HG02938 (cell line): ENCODE measurements at regions not wholly inside any gene's neighbourhood (a gene's known extent, or its start where the extent isn't known, plus 50 kb on each side); places are given as distances from the start of the nearest gene placed in this dataset.

Source experiments
- ATAC-seq: cut with Tn5 transposase; IDR thresholded peaks from one replicate; pipeline ENCODE4 v1.9.1; 2021; ENCODE audit warnings: mild to moderate bottlenecking, moderate library complexity; ENCODE audit not compliant: unreplicated experiment

GRCh38 chr7:85612514-85612913, 425.7 kb upstream of the SEMA3D start:
- ATAC-seq: no peak

DNA sequence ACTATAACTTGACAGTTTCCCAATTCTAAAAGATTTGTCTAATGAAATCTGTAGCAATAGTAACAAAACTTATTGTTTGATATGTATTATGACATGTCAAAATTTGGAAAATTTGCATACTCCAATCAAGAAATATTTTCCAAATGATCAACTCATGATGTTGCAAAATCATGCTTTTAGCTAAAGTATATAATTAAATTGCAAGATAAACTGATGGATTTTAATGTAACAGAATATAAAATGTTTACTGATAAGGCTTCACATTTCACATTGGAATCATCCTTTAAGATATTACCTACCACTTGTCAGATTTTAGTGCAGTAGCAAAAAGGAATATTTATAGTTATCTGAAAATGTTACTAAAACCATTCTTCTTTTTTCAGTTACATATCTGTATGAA, 421.9 kb upstream of the SEMA3D start:
- no peak for ATAC-seq

DNA sequence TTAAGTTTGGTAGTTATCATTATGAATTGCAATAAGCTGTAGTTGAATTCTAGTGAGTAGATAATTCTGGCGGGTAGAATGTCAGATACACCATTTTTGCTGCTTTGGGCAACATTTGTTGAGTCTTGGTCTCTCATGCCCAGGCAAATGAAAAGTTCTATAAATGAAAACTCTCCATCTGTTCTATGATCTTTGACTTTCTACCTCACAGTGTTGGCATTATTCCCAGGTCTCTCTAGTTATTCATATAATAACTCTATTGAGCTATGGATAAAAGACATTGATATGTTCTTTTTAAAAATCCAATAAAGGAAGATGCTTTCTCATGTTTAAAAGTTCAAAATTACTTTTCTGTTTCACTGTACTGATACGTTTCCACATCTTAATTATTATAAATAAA, 415.3 kb upstream of the SEMA3D start:
- no peak for ATAC-seq

DNA sequence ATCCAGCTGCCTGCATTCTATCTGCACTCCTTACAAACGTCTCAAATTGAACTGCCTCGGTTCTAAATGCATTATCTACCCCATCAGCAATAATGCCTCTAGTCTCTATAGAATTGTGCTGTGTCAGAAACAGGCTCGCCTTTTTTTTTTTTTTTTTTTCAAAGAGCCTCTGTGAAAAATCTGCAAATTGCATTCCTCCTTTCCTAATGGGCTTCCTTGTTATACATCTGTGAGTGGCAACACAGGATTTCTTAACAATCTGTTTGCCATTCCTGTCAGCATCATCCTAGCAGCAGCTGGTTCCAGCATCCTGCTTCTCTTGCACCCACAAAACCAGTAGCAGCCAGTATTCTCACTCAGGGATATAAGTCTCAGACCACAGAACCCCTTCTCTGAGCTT, 413.5 kb upstream of the SEMA3D start:
- ATAC-seq: no peak

- ATAC-seq: no peak
Observed at GRCh38 chr7:85596827-85597226, 410.0 kb upstream of the SEMA3D start.

- ATAC-seq: no peak
Observed at GRCh38 chr7:85595750-85596178, 408.9 kb upstream of the SEMA3D start.

- no peak for ATAC-seq
Observed at GRCh38 chr7:85593355-85593754, 406.5 kb upstream of the SEMA3D start.

- ATAC-seq: no peak
Observed at GRCh38 chr7:85587785-85588184, 400.9 kb upstream of the SEMA3D start.

DNA sequence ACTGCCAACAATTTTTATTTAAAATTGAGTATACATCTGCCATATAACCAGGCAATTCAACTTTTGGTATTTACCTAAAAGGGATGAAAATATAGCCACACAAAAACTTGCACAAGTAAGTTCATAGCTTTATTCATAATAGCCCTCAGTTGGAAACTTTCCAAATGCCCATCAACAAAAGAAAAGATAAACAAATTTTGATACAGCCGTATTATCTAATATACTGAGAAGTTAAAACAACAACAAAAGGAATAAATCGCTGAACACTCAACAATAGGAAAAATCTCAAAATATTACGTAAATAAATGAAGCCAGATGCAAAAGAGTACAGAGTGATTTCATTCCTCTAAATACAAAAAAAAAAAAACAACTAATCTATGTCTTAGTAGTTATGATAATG, 399.2 kb upstream of the SEMA3D start:
- ATAC-seq: no peak

DNA sequence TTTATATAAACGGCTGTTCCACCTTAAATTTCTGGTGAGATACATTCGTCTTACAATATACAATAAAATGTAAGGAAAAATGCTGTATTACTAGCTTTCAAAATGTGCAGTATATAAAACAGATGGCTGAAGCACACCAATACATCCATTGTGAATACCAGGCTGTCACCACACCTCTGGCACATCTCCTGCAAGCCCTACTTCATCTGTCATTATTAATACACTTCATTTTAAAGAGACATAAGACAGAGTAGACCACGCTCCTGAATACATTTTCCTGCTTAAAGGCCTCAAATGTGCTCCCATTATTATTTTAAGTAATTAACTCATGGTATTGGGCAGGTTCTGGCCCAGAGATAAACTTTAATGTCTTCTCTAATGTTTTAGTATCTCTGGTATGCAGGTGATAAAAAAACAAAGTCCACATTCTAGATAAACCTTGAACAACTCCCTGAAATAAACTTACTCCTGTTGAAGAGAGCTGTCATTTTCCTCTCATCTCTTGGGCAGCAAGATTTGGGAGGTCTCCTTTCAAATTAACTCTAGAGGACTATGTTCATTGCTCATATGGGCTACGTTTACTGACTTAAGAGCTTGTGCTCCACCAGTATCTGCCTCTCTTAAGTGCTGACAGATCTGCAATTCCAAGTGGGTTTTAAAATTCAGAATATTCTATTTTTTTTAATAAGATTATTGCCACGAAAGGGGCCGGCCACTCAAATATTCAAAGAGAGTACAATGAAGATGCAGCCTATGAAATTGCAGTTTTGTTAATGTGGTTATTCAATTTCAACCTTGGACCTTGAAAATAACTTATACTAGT, 396.5 kb upstream of the SEMA3D start:
- ATAC-seq: no peak

DNA sequence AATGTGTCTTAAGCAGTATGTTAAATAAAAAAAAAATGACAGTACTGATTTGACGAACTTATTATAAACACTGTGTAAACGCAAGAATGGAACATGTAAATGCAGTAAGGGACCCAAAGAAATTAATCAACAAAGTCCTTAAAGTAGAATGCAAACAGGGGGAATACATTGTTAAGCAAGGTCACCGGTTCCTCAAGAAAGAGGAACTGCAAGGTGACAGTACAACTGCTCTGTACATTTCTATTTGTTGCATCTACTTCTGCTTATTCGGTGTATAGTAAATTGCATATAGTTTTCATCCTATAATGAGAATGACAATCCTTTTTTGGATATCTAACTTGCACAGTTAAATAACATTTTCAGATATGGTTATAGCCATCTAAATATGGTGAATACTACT, 387.0 kb upstream of the SEMA3D start:
- no peak for ATAC-seq

DNA sequence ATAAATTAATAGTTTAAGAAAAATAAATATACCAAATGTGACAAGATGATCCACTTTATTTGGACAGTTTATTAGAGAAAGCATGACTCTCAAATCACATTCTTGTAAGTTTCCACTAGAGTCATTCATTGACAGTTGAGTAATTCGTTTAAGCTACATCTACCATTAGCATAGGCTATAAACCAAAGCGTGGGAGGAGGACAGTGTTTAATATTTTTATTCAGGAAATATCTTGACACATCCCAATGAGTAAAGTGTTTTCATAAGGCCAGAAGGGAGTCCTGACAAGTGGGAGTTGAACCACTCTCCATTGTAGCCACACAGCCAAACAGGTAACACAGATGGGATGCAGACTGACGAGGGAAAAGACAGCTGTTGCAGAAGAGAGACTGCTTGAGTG, 386.5 kb upstream of the SEMA3D start:
- no peak for ATAC-seq

- ATAC-seq: no peak
Observed at GRCh38 chr7:85570898-85571297, 384.0 kb upstream of the SEMA3D start.

DNA sequence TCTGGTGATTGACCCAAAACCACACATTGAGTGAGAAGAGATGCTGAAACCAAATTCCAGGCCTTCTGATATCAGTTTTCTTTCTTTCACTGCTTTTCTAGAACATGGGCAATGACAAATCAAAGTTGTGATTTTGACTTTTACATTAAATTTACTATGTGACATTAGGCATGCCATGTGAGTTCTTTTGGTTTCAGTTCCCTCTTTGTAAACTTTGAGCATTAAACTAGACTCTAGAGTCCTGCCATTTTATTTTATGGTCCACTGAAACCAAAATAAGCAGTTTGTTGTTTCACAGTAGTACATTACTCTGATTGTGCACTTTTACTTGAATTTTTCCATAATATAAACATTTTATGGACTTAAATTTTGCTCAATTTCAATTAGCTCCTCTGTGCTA, 381.1 kb upstream of the SEMA3D start:
- ATAC-seq: peak; percentile 70

- ATAC-seq: no peak
Observed at GRCh38 chr7:85566095-85566794, 379.4 kb upstream of the SEMA3D start.

DNA sequence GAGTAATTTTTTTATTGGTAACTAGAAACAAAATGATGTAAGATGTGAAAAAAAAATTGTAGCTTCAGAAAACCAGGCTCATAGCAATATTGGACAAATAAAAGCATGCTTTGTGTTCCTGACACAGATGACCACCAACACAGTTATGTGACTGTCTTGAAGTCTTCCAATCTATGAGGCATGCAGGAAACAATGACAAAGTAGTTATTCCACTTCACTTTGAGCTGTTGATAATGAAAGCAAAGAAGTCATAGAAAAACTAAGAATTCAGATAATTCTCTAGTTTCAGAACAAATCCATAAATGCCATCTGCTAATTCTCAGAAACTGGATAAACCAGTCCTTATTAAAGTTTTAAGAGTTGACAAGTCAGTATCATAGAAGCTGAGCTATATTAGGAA, 378.4 kb upstream of the SEMA3D start:
- no peak for ATAC-seq

DNA sequence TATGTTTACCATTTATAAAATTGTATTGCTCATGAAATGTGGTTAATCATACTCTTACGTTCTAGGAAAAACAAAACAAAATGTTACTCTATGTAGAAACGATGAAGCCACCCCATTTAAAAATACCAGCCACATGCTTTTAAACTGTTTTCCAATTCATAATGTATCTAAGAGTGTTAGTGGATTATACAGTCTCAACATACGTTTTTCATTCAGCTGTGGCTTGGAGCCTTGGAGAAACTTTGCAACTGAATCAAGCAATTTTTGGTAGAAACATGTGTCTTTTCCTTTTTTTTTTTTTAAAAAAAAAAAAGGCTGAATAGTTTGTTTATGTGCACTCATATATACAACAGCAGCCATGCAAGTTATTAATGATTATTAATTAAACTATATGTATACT, 378.0 kb upstream of the SEMA3D start:
- no peak for ATAC-seq

- no peak for ATAC-seq
Observed at GRCh38 chr7:85561706-85562105, 374.9 kb upstream of the SEMA3D start.

DNA sequence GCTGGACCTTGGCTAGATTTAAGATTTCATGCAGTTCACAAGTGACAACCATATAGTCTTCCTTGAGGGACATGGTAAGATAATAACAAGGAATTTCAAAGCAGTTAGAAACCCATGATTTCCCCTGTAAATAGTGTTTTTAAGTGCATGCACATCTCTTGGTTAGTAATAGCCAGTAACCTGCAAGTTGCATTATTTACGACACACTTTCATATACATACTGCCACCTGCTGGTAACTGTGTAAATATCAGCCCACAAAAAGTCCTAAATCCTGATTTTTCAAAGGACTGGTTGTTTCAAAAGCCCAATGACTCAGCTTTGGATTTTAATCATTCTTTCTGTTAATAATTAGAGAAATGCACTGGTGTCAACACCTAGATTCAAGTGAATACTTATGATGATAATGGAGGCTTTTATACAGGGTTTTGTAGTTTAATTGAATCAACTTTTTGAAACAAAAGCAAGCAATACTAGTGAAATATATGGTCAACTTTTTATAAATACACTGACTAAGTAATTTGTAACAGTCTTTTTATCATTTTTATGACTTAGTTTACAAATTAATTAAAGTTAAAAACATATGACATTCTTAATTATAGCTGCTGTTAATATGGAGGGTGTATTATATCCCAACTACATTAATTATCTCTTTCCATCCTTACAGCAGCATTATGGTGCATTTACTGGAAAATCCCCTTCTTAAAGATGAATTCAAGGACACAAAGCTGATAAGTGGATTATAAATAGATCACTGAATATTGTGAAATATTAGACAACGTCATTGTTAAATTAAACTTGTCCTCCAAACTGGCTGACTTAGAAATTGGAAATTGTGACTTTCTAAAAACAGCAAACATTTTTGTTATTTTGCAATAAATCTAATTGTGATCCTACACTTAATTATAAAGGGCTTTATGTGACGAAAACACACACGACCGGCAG, 367.7 kb upstream of the SEMA3D start:
- peak; percentile 85 for ATAC-seq

DNA sequence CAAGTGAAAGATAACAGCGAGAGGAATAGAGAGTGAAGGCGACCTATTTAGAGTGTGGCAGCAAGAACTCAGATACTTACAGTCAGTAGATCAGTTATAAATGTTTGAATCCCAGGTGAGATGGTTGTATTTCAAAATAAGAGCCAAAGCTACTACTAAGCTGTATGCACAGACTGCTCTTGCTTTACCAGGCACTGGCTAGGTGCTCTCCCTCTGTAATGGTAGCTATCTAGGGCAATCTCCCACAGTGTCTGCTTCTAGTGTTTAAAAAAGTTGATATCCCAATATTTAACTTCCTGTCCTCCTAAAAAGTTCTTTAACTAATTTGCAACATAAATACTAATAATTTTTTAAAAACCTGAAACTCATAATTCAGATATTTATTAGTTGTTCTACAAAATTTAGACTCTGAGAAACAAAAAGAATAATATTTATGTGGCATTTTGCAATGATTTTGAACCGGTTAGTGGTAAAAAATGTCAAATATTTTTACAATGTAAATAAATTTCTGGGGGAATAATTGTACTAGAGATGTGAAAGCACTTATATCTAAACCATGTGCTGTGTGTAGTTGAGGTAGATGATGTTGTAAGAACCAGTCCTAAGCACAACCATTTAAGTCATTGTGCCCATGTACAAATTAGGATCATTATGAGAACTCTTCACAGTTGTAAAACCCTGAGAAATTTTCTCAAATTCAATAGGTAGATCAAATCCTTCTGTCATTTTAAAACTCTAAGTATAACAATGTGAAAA, 349.3 kb upstream of the SEMA3D start:
- ATAC-seq: no peak

- ATAC-seq: no peak
Observed at GRCh38 chr7:85529831-85530230, 343.0 kb upstream of the SEMA3D start.
